ENCODE measurements at regions not wholly inside any gene's neighbourhood (a gene's known extent, or its start where the extent isn't known, plus 50 kb on each side); places are given as distances from the start of the nearest gene placed in this dataset.
"Not testable (repeated sequence)": the region's sequence is repeated elsewhere in the genome, so short reads cannot be mapped to it uniquely, and the experiment has no call there.

GRCh38 chr20:47964149-47964548 lies 178.9 kb upstream of the SULF2 start:
- H3K9me3 ChIP-seq (ENCODE audit: control insufficient read depth, low read length): no peaks in the 10 kb centered on the region
- WGBS, 2 experiments: 68 to 77% methylated on average over 5 of the region's 5 CpGs

GRCh38 chr20:47963022-47963421 lies 177.7 kb upstream of the SULF2 start:
- no peaks in the 10 kb centered on the region for H3K36me3 ChIP-seq (ENCODE audit: control insufficient read depth, insufficient read depth, low read length)
- H3K4me1 ChIP-seq (ENCODE audit: control insufficient read depth, insufficient read depth, low read length): no peaks in the 10 kb centered on the region
- H3K27me3 ChIP-seq (ENCODE audit: control insufficient read depth, insufficient read depth, low read length, poor library complexity, severe bottlenecking): no peaks in the 10 kb centered on the region
- H3K4me3 ChIP-seq (ENCODE audit: insufficient read depth, low read depth, low read length): no peak overlapping the region
- no peaks in the 10 kb centered on the region for H3K9me3 ChIP-seq (ENCODE audit: control insufficient read depth, low read length)
- WGBS, 2 experiments: 86% methylated on average over 8 of the region's 8 CpGs
- no peak overlapping the region for H3K27ac ChIP-seq (ENCODE audit: insufficient read depth, low read depth, low read length, poor library complexity, severe bottlenecking)

More at GRCh38 chr20:47964149-47964548, 178.9 kb upstream of the SULF2 start:
- H3K27me3 ChIP-seq (ENCODE audit: control insufficient read depth, insufficient read depth, low read length, poor library complexity, severe bottlenecking): no peaks in the 10 kb centered on the region
- H3K36me3 ChIP-seq (ENCODE audit: control insufficient read depth, insufficient read depth, low read length): no peaks in the 10 kb centered on the region
- H3K4me1 ChIP-seq (ENCODE audit: control insufficient read depth, insufficient read depth, low read length): no peaks in the 10 kb centered on the region
- H3K27ac ChIP-seq (ENCODE audit: insufficient read depth, low read depth, low read length, poor library complexity, severe bottlenecking): no peak overlapping the region
- H3K4me3 ChIP-seq (ENCODE audit: insufficient read depth, low read depth, low read length): no peak overlapping the region

- no peaks in the 10 kb centered on the region for H3K27me3 ChIP-seq (ENCODE audit: control insufficient read depth, insufficient read depth, low read length, poor library complexity, severe bottlenecking)
- WGBS, 2 experiments: 89 to 94% methylated on average over 7 of the region's 7 CpGs
- no peaks in the 10 kb centered on the region for H3K4me1 ChIP-seq (ENCODE audit: control insufficient read depth, insufficient read depth, low read length)
- no peak overlapping the region for H3K27ac ChIP-seq (ENCODE audit: insufficient read depth, low read depth, low read length, poor library complexity, severe bottlenecking)
- no peaks in the 10 kb centered on the region for H3K36me3 ChIP-seq (ENCODE audit: control insufficient read depth, insufficient read depth, low read length)
- H3K9me3 ChIP-seq (ENCODE audit: control insufficient read depth, low read length): no peaks in the 10 kb centered on the region
- H3K4me3 ChIP-seq (ENCODE audit: insufficient read depth, low read depth, low read length): no peak overlapping the region
Measured at GRCh38 chr20:47962286-47962963, 177.1 kb upstream of the SULF2 start.

- no peak overlapping the region for H3K4me3 ChIP-seq (ENCODE audit: insufficient read depth, low read depth, low read length)
- H3K9me3 ChIP-seq (ENCODE audit: control insufficient read depth, low read length): no peaks in the 10 kb centered on the region
- H3K4me1 ChIP-seq (ENCODE audit: control insufficient read depth, insufficient read depth, low read length): peaks cover 6% of the 10 kb centered on the region
- WGBS, 2 experiments: 92% methylated on average over 7 of the region's 7 CpGs
- no peaks in the 10 kb centered on the region for H3K27me3 ChIP-seq (ENCODE audit: control insufficient read depth, insufficient read depth, low read length, poor library complexity, severe bottlenecking)
- no peak overlapping the region for H3K27ac ChIP-seq (ENCODE audit: insufficient read depth, low read depth, low read length, poor library complexity, severe bottlenecking)
- no peaks in the 10 kb centered on the region for H3K36me3 ChIP-seq (ENCODE audit: control insufficient read depth, insufficient read depth, low read length)
Measured at GRCh38 chr20:47960769-47961541, 175.7 kb upstream of the SULF2 start.

- WGBS, 2 experiments: 91 to 95% methylated on average over 8 of the region's 8 CpGs
- peaks cover 6% of the 10 kb centered on the region for H3K4me1 ChIP-seq (ENCODE audit: control insufficient read depth, insufficient read depth, low read length)
Measured at GRCh38 chr20:47960277-47960676, 175.0 kb upstream of the SULF2 start.

GRCh38 chr20:47957989-47958801 lies 172.9 kb upstream of the SULF2 start:
- H3K9me3 ChIP-seq (ENCODE audit: control insufficient read depth, low read length); H3K27ac ChIP-seq (ENCODE audit: insufficient read depth, low read depth, low read length, poor library complexity, severe bottlenecking); H3K4me3 ChIP-seq (ENCODE audit: insufficient read depth, low read depth, low read length); H3K36me3 ChIP-seq (ENCODE audit: control insufficient read depth, insufficient read depth, low read length); H3K4me1 ChIP-seq (ENCODE audit: control insufficient read depth, insufficient read depth, low read length); H3K27me3 ChIP-seq (ENCODE audit: control insufficient read depth, insufficient read depth, low read length, poor library complexity, severe bottlenecking): not testable (repeated sequence)
- 93% methylated on average over 15 to 16 of the region's 16 CpGs for WGBS, 2 experiments

More at GRCh38 chr20:47960277-47960676, 175.0 kb upstream of the SULF2 start:
- H3K27ac ChIP-seq (ENCODE audit: insufficient read depth, low read depth, low read length, poor library complexity, severe bottlenecking): no peak overlapping the region
- H3K9me3 ChIP-seq (ENCODE audit: control insufficient read depth, low read length): no peaks in the 10 kb centered on the region
- no peaks in the 10 kb centered on the region for H3K27me3 ChIP-seq (ENCODE audit: control insufficient read depth, insufficient read depth, low read length, poor library complexity, severe bottlenecking)
- H3K4me3 ChIP-seq (ENCODE audit: insufficient read depth, low read depth, low read length): no peak overlapping the region
- no peaks in the 10 kb centered on the region for H3K36me3 ChIP-seq (ENCODE audit: control insufficient read depth, insufficient read depth, low read length)

GRCh38 chr20:47957135-47957534 lies 171.9 kb upstream of the SULF2 start:
- no peak overlapping the region for H3K4me3 ChIP-seq (ENCODE audit: insufficient read depth, low read depth, low read length)
- H3K36me3 ChIP-seq (ENCODE audit: control insufficient read depth, insufficient read depth, low read length): no peaks in the 10 kb centered on the region
- H3K27ac ChIP-seq (ENCODE audit: insufficient read depth, low read depth, low read length, poor library complexity, severe bottlenecking): no peak overlapping the region
- H3K27me3 ChIP-seq (ENCODE audit: control insufficient read depth, insufficient read depth, low read length, poor library complexity, severe bottlenecking): no peaks in the 10 kb centered on the region
- 94 to 95% methylated on average over 11 of the region's 11 CpGs for WGBS, 2 experiments
- H3K4me1 ChIP-seq (ENCODE audit: control insufficient read depth, insufficient read depth, low read length): peaks cover 6% of the 10 kb centered on the region
- H3K9me3 ChIP-seq (ENCODE audit: control insufficient read depth, low read length): no peaks in the 10 kb centered on the region

- H3K9me3 ChIP-seq (ENCODE audit: control insufficient read depth, low read length): no peaks in the 10 kb centered on the region
- no peaks in the 10 kb centered on the region for H3K27me3 ChIP-seq (ENCODE audit: control insufficient read depth, insufficient read depth, low read length, poor library complexity, severe bottlenecking)
- H3K4me3 ChIP-seq (ENCODE audit: insufficient read depth, low read depth, low read length): no peak overlapping the region
- H3K4me1 ChIP-seq (ENCODE audit: control insufficient read depth, insufficient read depth, low read length): peaks cover 6% of the 10 kb centered on the region
- H3K27ac ChIP-seq (ENCODE audit: insufficient read depth, low read depth, low read length, poor library complexity, severe bottlenecking): no peak overlapping the region
- WGBS, 2 experiments: 69 to 72% methylated on average over 19 of the region's 19 CpGs
- no peaks in the 10 kb centered on the region for H3K36me3 ChIP-seq (ENCODE audit: control insufficient read depth, insufficient read depth, low read length)
Measured at GRCh38 chr20:47956268-47956995, 171.2 kb upstream of the SULF2 start.

GRCh38 chr20:47953471-47953870 lies 168.2 kb upstream of the SULF2 start:
- Histone ChIP-seq H3K9me3 (ENCODE audit: control insufficient read depth, low read length) (no peaks in the 10 kb centered on the region), H3K4me1 (ENCODE audit: control insufficient read depth, insufficient read depth, low read length) (peaks cover 6% of the 10 kb centered on the region), H3K27me3 (ENCODE audit: control insufficient read depth, insufficient read depth, low read length, poor library complexity, severe bottlenecking) (no peaks in the 10 kb centered on the region), H3K4me3 (ENCODE audit: insufficient read depth, low read depth, low read length) (no peak overlapping the region), H3K36me3 (ENCODE audit: control insufficient read depth, insufficient read depth, low read length) (no peaks in the 10 kb centered on the region), H3K27ac (ENCODE audit: insufficient read depth, low read depth, low read length, poor library complexity, severe bottlenecking) (no peak overlapping the region)
- WGBS, 2 experiments: 91 to 96% methylated on average over 6 of the region's 6 CpGs
